Mucosa of descending colon (tissue), 3 donors: ENCODE measurements at regions not wholly inside any gene's neighbourhood (a gene's known extent, or its start where the extent isn't known, plus 50 kb on each side); places are given as distances from the start of the nearest gene placed in this dataset.

Source experiments
- ATAC-seq: fragments of 200-7000 bp; cut with Tn5 transposase; one replicate; pipeline ENCODE4 v1.9.1; 2020; ENCODE audit warnings: mild to moderate bottlenecking, moderate library complexity
- DNase-seq, 3 donors: peaks; one replicate each; pipeline ENCODE4 v3.0.0-alpha.2; 2020
- H3K36me3 ChIP-seq: fragments of 200-600 bp; one replicate; pipeline ENCODE4 v1.8.0; 2021; ENCODE audit warnings: low read depth, mild to moderate bottlenecking
- H3K4me1 ChIP-seq: fragments of 200-600 bp; one replicate; pipeline ENCODE4 v1.8.0; 2021; ENCODE audit warnings: low read depth, mild to moderate bottlenecking
- H3K4me3 ChIP-seq: fragments of 200-600 bp; one replicate; pipeline ENCODE4 v1.8.0; 2021; ENCODE audit warnings: mild to moderate bottlenecking
- H3K9me3 ChIP-seq: fragments of 200-600 bp; one replicate; pipeline ENCODE4 v1.8.0; 2021; ENCODE audit warnings: mild to moderate bottlenecking
- CTCF ChIP-seq: fragments of 200-600 bp; IDR thresholded peaks from one replicate; pipeline ENCODE4 v1.8.0; 2022; ENCODE audit warnings: antibody characterized with exemption, mild to moderate bottlenecking
- intact Hi-C, 2 donors: fragments of 100-400 bp; cut with DNase I in 1 of 2; cut with micrococcal nuclease in 1 of 2; formaldehyde crosslinking; loops; one replicate each; pipeline versions ENCODE4 v1.11.0 to v1.11.1; 2022; cut with DNase I, micrococcal nuclease
- donor health status: DM: no; HTN: no; CAD: no; lungs with moderate emphysema.
- donor health status: DM: no; HTN: no; CAD: no.
- donor health status: DM: no; HTN: yes; CAD: no.

- ATAC-seq = no peak
- no peak for DNase-seq
- TF ChIP-seq CTCF = no peak
- H3K36me3 ChIP-seq = no peaks in the 10 kb centered on the region
- no peaks in the 10 kb centered on the region for H3K4me1 ChIP-seq
- intact Hi-C loops = no loop called here
- no peak overlapping the region for H3K4me3 ChIP-seq
- no peaks in the 10 kb centered on the region for H3K9me3 ChIP-seq
These were observed 69.0 kb upstream of the RFXAP start for GRCh38 chr13:36750046-36750445.

GRCh38 chr13:36750461-36750860 lies 68.6 kb upstream of the RFXAP start:
- no peak for TF ChIP-seq CTCF
- intact Hi-C loops = no loop called here
- no peak for DNase-seq
- no peaks in the 10 kb centered on the region for H3K4me1 ChIP-seq
- no peak overlapping the region for H3K4me3 ChIP-seq
- H3K36me3 ChIP-seq = no peaks in the 10 kb centered on the region
- no peaks in the 10 kb centered on the region for H3K9me3 ChIP-seq
- no peak for ATAC-seq

GRCh38 chr13:36750946-36751345 lies 68.1 kb upstream of the RFXAP start:
- no peaks in the 10 kb centered on the region for H3K36me3 ChIP-seq
- no peaks in the 10 kb centered on the region for H3K9me3 ChIP-seq
- no peak for DNase-seq
- no peak overlapping the region for H3K4me3 ChIP-seq
- intact Hi-C loops = no loop called here
- no peak for TF ChIP-seq CTCF
- H3K4me1 ChIP-seq = no peaks in the 10 kb centered on the region
- no peak for ATAC-seq

- H3K4me1 ChIP-seq = no peaks in the 10 kb centered on the region
- TF ChIP-seq CTCF = no peak
- H3K9me3 ChIP-seq = no peaks in the 10 kb centered on the region
- no peak for DNase-seq
- intact Hi-C loops = no loop called here
- no peak for ATAC-seq
- no peak overlapping the region for H3K4me3 ChIP-seq
- H3K36me3 ChIP-seq = no peaks in the 10 kb centered on the region
These were observed 66.3 kb upstream of the RFXAP start for GRCh38 chr13:36752673-36753072.

- no peak for ATAC-seq
- no peaks in the 10 kb centered on the region for H3K36me3 ChIP-seq
- no peak overlapping the region for H3K4me3 ChIP-seq
- intact Hi-C loops = no loop called here
- no peaks in the 10 kb centered on the region for H3K9me3 ChIP-seq
- no peak for TF ChIP-seq CTCF
- DNase-seq = no peak
- H3K4me1 ChIP-seq = no peaks in the 10 kb centered on the region
These were observed 65.8 kb upstream of the RFXAP start for GRCh38 chr13:36753176-36753575.

- Histone ChIP-seq H3K36me3 (no peaks in the 10 kb centered on the region), H3K9me3 (no peaks in the 10 kb centered on the region), H3K4me1 (no peaks in the 10 kb centered on the region), H3K4me3 (no peak overlapping the region)
- ATAC-seq = peak; percentile 24
- no peak for TF ChIP-seq CTCF
- DNase-seq = peak in 1 of 3 donors; percentile 17
- intact Hi-C loops = no loop called here
These were observed 60.7 kb upstream of the RFXAP start for GRCh38 chr13:36758345-36758744.
